Tibial nerve (tissue), 4 donors: ENCODE measurements at regions not wholly inside any gene's neighbourhood (a gene's known extent, or its start where the extent isn't known, plus 50 kb on each side); places are given as distances from the start of the nearest gene placed in this dataset.
A peak's percentile ranks its signal among the peaks of the same experiment; 100 is the strongest.

Source experiments
- DNase-seq, 2 donors: peaks; one replicate each; pipeline ENCODE4 v3.0.0-alpha.2; 2019; ENCODE audit warnings: low spot score in 2 of 2
- H3K27ac ChIP-seq, 4 donors: fragments of 200-600 bp; sonication (generic) in 3 of 4; one replicate each; pipeline ENCODE4 v1.5.1; 2017 to 2019; ENCODE audit warnings: mild to moderate bottlenecking in 1 of 4
- H3K27me3 ChIP-seq, 2 donors: fragments of 200-600 bp; sonication (generic) in 1 of 2; one replicate each; pipeline versions ENCODE4 v1.5.1 to v1.6.0; 2017 to 2019
- H3K36me3 ChIP-seq, 3 donors: fragments of 200-600 bp; sonication (generic); one replicate each; pipeline ENCODE4 v1.5.1; 2018 to 2019
- H3K4me1 ChIP-seq, 4 donors: fragments of 200-600 bp; sonication (generic) in 3 of 4; one replicate each; pipeline ENCODE4 v1.5.1; 2017 to 2019
- H3K4me3 ChIP-seq, 4 donors: fragments of 200-600 bp; sonication (generic) in 3 of 4; one replicate each; pipeline ENCODE4 v1.5.1; 2017 to 2019; ENCODE audit warnings: mild to moderate bottlenecking in 1 of 4, moderate library complexity in 1 of 4
- H3K9me3 ChIP-seq, 4 donors: fragments of 200-600 bp; sonication (generic) in 3 of 4; one replicate each; pipeline ENCODE4 v1.5.1; 2017 to 2019
- CTCF ChIP-seq, 5 experiments: fragments of 200-600 bp in 3 of 5; fragments of 450-650 bp in 2 of 5; sonication (generic) in 3 of 5; IDR thresholded peaks; one replicate each; pipeline ENCODE4 v1.5.1; 2016 to 2019; ENCODE audit warnings: antibody characterized with exemption in 5 of 5, mild to moderate bottlenecking in 3 of 5, moderate library complexity in 2 of 5
- EP300 ChIP-seq, 2 donors: sonication (generic); formaldehyde crosslinking; IDR thresholded peaks; one replicate each; pipeline ENCODE4 v1.6.1; 2017; ENCODE audit warnings: antibody characterized with exemption in 2 of 2, mild to moderate bottlenecking in 1 of 2
- POLR2A ChIP-seq, 2 donors: fragments of 450-650 bp; IDR thresholded peaks; one replicate each; pipeline ENCODE4 v1.6.1; 2017; ENCODE audit warnings: antibody characterized with exemption in 2 of 2, mild to moderate bottlenecking in 2 of 2, moderate library complexity in 2 of 2
- WGBS, 2 donors: methylation state at CpG; one replicate each; pipeline ENCODE4 v1.1.5; 2018; 5-methylcytosine and 5-hydroxymethylcytosine counted together

DNA sequence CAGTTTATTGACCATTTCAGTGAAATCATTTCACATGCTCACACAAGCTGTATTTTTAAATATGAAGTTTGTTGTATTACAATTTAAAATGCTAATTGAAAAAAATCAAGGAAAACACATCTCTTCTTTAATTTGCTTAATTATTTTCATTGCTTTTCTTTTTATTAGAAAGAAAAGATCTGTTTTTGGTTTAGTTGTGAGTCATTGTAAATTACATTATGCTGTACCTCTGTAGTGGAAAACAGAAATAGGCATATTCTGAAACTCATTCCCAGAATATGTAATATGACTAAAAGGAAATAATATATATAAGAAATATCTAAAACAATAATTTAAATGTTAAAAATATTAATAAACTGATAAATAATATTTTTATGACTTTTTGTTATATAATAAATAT lies 161.9 kb downstream of the HGF start:
- Histone ChIP-seq H3K4me1 (peaks cover 0 to 9% (median 0%) of the 10 kb centered on the region in 4 donors), H3K27ac (no peak overlapping the region), H3K4me3 (no peak overlapping the region), H3K36me3 (no peaks in the 10 kb centered on the region), H3K27me3 (no peaks in the 10 kb centered on the region), H3K9me3 (no peaks in the 10 kb centered on the region)
- DNase-seq: no peak
- TF ChIP-seq EP300 (IDR thresholded peaks at IDR 0.05): no peak
- no peak for TF ChIP-seq CTCF (IDR thresholded peaks at IDR 0.05)
- no peak for TF ChIP-seq POLR2A (IDR thresholded peaks at IDR 0.05)

DNA sequence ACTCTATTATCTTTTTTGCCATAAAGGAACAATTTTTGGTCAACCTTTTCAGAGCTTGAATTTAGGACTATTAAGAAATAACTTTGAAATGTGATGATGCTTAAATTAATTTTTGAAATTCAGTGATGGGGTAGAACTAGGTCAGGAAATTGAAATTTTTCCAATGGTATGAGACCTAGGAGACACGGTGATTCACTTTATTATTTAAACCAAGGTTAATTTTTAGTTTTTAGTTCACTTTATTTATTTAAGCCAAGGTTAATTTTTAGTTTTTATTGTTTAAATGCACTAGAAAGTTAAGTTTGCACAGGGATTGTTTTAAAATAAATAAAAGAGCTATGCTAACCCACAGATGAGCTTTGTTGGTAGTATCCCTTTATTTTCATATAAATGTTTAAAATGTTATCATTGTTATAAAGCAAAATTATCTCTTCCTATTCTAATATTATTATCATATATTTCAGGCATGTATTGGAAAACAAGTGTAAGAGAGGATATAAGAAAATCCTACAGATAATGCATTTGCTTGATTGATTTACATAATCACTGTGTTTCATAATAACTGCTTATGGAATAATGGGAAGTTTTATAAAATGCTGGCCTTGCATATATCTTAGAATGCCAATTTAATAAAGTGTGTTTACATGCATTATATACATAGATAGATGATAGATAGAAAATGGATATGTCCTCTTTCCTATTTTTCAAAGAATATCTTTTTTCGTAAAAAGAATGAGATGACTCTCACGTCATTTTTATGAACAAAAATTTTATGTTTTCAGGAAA lies 163.6 kb downstream of the HGF start:
- 86 to 89% methylated on average over 3 of the region's 3 CpGs for WGBS, 2 donors
- no peaks in the 10 kb centered on the region for H3K36me3 ChIP-seq
- H3K27me3 ChIP-seq: no peaks in the 10 kb centered on the region
- H3K4me1 ChIP-seq: peaks cover 0 to 9% (median 0%) of the 10 kb centered on the region in 4 donors
- no peak for DNase-seq
- no peak overlapping the region for H3K27ac ChIP-seq
- no peaks in the 10 kb centered on the region for H3K9me3 ChIP-seq
- TF ChIP-seq CTCF (IDR thresholded peaks at IDR 0.05) (no peak), POLR2A (IDR thresholded peaks at IDR 0.05) (no peak)
- H3K4me3 ChIP-seq: no peak overlapping the region

DNA sequence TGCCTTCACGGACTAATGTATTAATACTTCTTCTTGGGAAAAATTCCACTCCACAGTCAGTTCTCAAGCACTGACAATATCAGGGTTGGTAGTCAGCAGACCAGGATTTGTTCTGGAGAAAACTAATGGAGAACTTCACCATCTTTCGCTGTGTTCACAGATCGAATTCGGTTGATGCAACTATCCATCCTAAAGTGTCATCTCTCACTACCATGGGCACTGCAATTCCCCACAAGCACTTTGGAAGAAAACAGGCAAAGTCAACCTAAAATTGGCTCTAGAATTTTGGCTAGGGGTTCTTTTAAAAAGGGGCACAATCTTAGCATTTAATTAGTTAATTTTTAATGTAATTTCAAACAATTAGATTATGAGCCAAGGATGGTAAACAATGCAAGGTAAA lies 164.4 kb downstream of the HGF start:
- Histone ChIP-seq H3K27ac (no peak overlapping the region), H3K27me3 (no peaks in the 10 kb centered on the region), H3K4me3 (no peak overlapping the region), H3K36me3 (no peaks in the 10 kb centered on the region), H3K4me1 (peaks cover 0 to 9% (median 0%) of the 10 kb centered on the region in 4 donors), H3K9me3 (no peaks in the 10 kb centered on the region)
- WGBS, 2 donors: 97 to 98% methylated on average over 4 of the region's 4 CpGs
- TF ChIP-seq CTCF (IDR thresholded peaks at IDR 0.05) (no peak), POLR2A (IDR thresholded peaks at IDR 0.05) (no peak), EP300 (IDR thresholded peaks at IDR 0.05) (no peak)
- DNase-seq: no peak

DNA sequence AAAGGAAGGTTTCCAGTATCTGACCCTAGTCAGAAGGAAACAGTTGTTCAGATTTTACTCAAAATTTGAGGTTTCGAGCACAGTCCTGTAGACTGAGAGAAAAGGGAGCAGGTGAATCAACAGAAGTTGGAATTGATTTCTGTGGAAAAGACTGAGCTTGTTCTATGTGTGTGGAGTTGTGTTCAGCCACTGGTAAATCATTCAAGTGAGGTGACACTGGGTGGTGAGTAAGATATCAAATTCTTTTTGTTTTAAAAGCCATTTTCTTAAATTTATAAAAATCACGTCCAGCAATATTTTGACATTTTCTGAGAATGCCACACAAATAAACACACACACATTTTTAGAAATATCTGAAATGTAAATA lies 165.1 kb downstream of the HGF start:
- Histone ChIP-seq H3K36me3 (no peaks in the 10 kb centered on the region), H3K27me3 (no peaks in the 10 kb centered on the region), H3K4me3 (no peak overlapping the region), H3K4me1 (peaks cover 0 to 9% (median 0%) of the 10 kb centered on the region in 4 donors), H3K27ac (no peak overlapping the region), H3K9me3 (no peaks in the 10 kb centered on the region)
- TF ChIP-seq POLR2A (IDR thresholded peaks at IDR 0.05) (no peak), CTCF (IDR thresholded peaks at IDR 0.05) (no peak), EP300 (IDR thresholded peaks at IDR 0.05) (no peak)
- WGBS, 2 donors: 84 to 87% methylated on average over 2 of the region's 2 CpGs
- DNase-seq: no peak

DNA sequence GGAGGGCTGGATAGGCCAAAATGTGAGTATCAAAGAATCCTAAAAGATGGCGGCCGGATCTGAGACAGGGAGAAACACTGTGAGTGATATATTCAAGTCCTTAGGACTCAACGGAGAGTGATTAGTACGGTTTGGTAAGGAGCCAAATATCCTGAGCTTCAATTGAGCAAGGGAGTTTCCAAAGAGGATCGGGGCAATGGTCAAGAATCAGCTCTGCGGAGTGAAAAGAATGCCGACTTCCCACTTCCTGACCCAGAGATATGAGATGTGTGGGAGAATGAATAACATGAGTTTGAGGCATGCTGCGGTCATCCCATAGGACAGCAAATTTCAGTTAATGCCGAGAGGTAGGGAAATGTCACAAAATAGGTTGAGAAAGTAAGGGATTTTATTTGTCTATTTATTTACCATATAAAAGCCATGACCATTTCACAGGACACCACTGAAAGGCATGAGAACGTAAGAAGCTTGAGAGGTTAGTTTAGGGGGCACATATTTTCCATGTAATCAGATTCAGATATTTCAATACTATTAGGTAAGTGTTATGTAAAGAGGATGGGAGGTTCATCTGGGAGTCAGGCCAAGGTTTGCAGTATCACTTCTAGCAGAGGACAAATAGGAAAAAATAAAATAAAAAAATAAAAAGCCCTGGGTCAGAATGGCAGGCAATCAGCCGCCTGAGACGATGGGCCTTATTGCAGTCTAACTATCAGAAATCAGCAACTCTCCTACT lies 165.6 kb downstream of the HGF start:
- Histone ChIP-seq H3K4me3 (no peak overlapping the region), H3K36me3 (no peaks in the 10 kb centered on the region), H3K27me3 (no peaks in the 10 kb centered on the region), H3K9me3 (no peaks in the 10 kb centered on the region), H3K27ac (peak overlapping the region in 1 of 4 donors; percentile 8), H3K4me1 (peaks cover 0 to 9% (median 0%) of the 10 kb centered on the region in 4 donors)
- no peak for DNase-seq
- WGBS, 2 donors: 48 to 55% methylated on average over 12 of the region's 12 CpGs
- TF ChIP-seq POLR2A (IDR thresholded peaks at IDR 0.05) (no peak), EP300 (IDR thresholded peaks at IDR 0.05) (no peak), CTCF (IDR thresholded peaks at IDR 0.05) (no peak)
